ENCODE measurements at regions not wholly inside any gene's neighbourhood (a gene's known extent, or its start where the extent isn't known, plus 50 kb on each side); places are given as distances from the start of the nearest gene placed in this dataset.

- Histone ChIP-seq H3K9me2 (ENCODE audit: low read depth, low read length) (no peaks in the 10 kb centered on the region), H3K9ac (ENCODE audit: low read length) (no peak overlapping the region), H3K79me2 (ENCODE audit: insufficient read depth, low read length) (no peaks in the 10 kb centered on the region), H2AFZ (ENCODE audit: low read length) (peak overlapping the region; percentile 58; the same call in 1 of the 2 replicates), H3K36me3 (ENCODE audit: insufficient read depth, low read length) (no peaks in the 10 kb centered on the region), H3K9me3 (ENCODE audit: low read length) (no peaks in the 10 kb centered on the region), H4K20me1 (ENCODE audit: insufficient read depth, low read length) (no peaks in the 10 kb centered on the region), H3K4me1 (ENCODE audit: insufficient read depth, low read length, severe bottlenecking) (peaks cover 14% of the 10 kb centered on the region), H3K27me3 (ENCODE audit: insufficient read depth, low read length) (no peaks in the 10 kb centered on the region), H3K4me2 (ENCODE audit: low read length) (no peak overlapping the region), H3K4me3 (ENCODE audit: low read depth, low read length, poor library complexity, severe bottlenecking) (no peak overlapping the region), H3K27ac (ENCODE audit: low read depth, low read length, poor library complexity, severe bottlenecking) (no peak overlapping the region), H3F3A (ENCODE audit: insufficient read depth, low read length) (no peaks in the 10 kb centered on the region)
- no peak for TF ChIP-seq CTCF (IDR thresholded peaks at IDR 0.05; ENCODE audit: low read length)
- no peak for TF ChIP-seq EZH2 (IDR thresholded peaks at IDR 0.05; ENCODE audit: borderline replicate concordance, low read length)
These were observed 1022.2 kb upstream of the GJE1 start for GRCh38 chr6:141110481-141110880.

- H3K9ac ChIP-seq (ENCODE audit: low read length) = no peak overlapping the region
- H2AFZ ChIP-seq (ENCODE audit: low read length) = peak overlapping the region; percentile 69; the same call in 1 of the 2 replicates
- TF ChIP-seq CTCF (IDR thresholded peaks at IDR 0.05; ENCODE audit: low read length) (no peak), EZH2 (IDR thresholded peaks at IDR 0.05; ENCODE audit: borderline replicate concordance, low read length) (no peak)
- H3K9me2 ChIP-seq (ENCODE audit: low read depth, low read length) = no peaks in the 10 kb centered on the region
- H3K4me2 ChIP-seq (ENCODE audit: low read length) = no peak overlapping the region
- H3K27me3 ChIP-seq (ENCODE audit: insufficient read depth, low read length) = no peaks in the 10 kb centered on the region
- H4K20me1 ChIP-seq (ENCODE audit: insufficient read depth, low read length) = no peaks in the 10 kb centered on the region
- no peaks in the 10 kb centered on the region for H3K79me2 ChIP-seq (ENCODE audit: insufficient read depth, low read length)
- H3F3A ChIP-seq (ENCODE audit: insufficient read depth, low read length) = no peaks in the 10 kb centered on the region
- H3K4me1 ChIP-seq (ENCODE audit: insufficient read depth, low read length, severe bottlenecking) = peaks cover 16% of the 10 kb centered on the region
- H3K27ac ChIP-seq (ENCODE audit: low read depth, low read length, poor library complexity, severe bottlenecking) = no peak overlapping the region
- H3K36me3 ChIP-seq (ENCODE audit: insufficient read depth, low read length) = no peaks in the 10 kb centered on the region
- H3K4me3 ChIP-seq (ENCODE audit: low read depth, low read length, poor library complexity, severe bottlenecking) = no peak overlapping the region
- H3K9me3 ChIP-seq (ENCODE audit: low read length) = no peaks in the 10 kb centered on the region
These were observed 1025.0 kb upstream of the GJE1 start for GRCh38 chr6:141107591-141108160.

GRCh38 chr6:141105481-141105880 is 1027.2 kb upstream of the GJE1 start:
- Histone ChIP-seq H3K9ac (ENCODE audit: low read length) (no peak overlapping the region), H3K4me3 (ENCODE audit: low read depth, low read length, poor library complexity, severe bottlenecking) (no peak overlapping the region)

More at GRCh38 chr6:141105481-141105880, 1027.2 kb upstream of the GJE1 start:
- Histone ChIP-seq H3K9me2 (ENCODE audit: low read depth, low read length) (no peaks in the 10 kb centered on the region), H3K4me2 (ENCODE audit: low read length) (no peak overlapping the region), H3F3A (ENCODE audit: insufficient read depth, low read length) (no peaks in the 10 kb centered on the region), H3K27me3 (ENCODE audit: insufficient read depth, low read length) (no peaks in the 10 kb centered on the region), H3K79me2 (ENCODE audit: insufficient read depth, low read length) (no peaks in the 10 kb centered on the region), H3K9me3 (ENCODE audit: low read length) (no peaks in the 10 kb centered on the region), H2AFZ (ENCODE audit: low read length) (no peak overlapping the region), H3K36me3 (ENCODE audit: insufficient read depth, low read length) (no peaks in the 10 kb centered on the region), H3K4me1 (ENCODE audit: insufficient read depth, low read length, severe bottlenecking) (peaks cover 8% of the 10 kb centered on the region), H3K27ac (ENCODE audit: low read depth, low read length, poor library complexity, severe bottlenecking) (no peak overlapping the region), H4K20me1 (ENCODE audit: insufficient read depth, low read length) (no peaks in the 10 kb centered on the region)
- TF ChIP-seq CTCF (IDR thresholded peaks at IDR 0.05; ENCODE audit: low read length) = no peak
- no peak for TF ChIP-seq EZH2 (IDR thresholded peaks at IDR 0.05; ENCODE audit: borderline replicate concordance, low read length)
